ENCODE measurements at regions not wholly inside any gene's neighbourhood (a gene's known extent, or its start where the extent isn't known, plus 50 kb on each side); places are given as distances from the start of the nearest gene placed in this dataset.

DNA sequence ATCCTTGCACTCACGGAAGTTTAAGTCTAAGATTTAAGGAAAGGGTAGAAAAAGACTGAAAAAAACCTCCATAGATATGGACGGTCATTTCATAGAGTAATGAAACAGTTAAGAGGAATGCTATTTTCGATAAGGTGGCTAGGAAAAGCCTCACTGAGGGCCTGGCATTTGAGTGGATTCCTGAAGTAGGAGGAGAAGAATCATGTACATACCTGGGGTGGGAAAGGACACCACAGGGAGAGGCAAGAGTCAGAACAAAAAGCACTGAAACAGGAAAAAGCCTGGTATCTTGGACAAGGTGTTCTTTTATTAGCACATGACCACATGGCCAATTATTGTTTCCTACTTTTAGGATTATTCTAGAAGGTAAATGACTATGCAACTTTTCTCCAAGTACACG lies 547.2 kb upstream of the DIPK2B start:
- TF ChIP-seq, protein P1, sequence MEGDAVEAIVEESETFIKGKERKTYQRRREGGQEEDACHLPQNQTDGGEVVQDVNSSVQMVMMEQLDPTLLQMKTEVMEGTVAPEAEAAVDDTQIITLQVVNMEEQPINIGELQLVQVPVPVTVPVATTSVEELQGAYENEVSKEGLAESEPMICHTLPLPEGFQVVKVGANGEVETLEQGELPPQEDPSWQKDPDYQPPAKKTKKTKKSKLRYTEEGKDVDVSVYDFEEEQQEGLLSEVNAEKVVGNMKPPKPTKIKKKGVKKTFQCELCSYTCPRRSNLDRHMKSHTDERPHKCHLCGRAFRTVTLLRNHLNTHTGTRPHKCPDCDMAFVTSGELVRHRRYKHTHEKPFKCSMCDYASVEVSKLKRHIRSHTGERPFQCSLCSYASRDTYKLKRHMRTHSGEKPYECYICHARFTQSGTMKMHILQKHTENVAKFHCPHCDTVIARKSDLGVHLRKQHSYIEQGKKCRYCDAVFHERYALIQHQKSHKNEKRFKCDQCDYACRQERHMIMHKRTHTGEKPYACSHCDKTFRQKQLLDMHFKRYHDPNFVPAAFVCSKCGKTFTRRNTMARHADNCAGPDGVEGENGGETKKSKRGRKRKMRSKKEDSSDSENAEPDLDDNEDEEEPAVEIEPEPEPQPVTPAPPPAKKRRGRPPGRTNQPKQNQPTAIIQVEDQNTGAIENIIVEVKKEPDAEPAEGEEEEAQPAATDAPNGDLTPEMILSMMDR (IDR thresholded peaks at IDR 0.05; ENCODE audit: extremely low read depth in 1 of 2, insufficient read depth in 1 of 2, low read depth in 1 of 2, low read length in 2 of 2): no peak
- TF ChIP-seq POLR2A (IDR thresholded peaks at IDR 0.05; ENCODE audit: low read depth, low read length) (no peak), EZH2 (IDR thresholded peaks at IDR 0.05; ENCODE audit: borderline replicate concordance, low read depth, low read length, severe bottlenecking) (no peak), JUN (IDR thresholded peaks at IDR 0.05; ENCODE audit: borderline replicate concordance, insufficient read depth, insufficient read length, low read depth) (no peak), MYC (IDR thresholded peaks at IDR 0.05; ENCODE audit: low read depth, low read length) (no peak), POLR2AphosphoS5 (IDR thresholded peaks at IDR 0.05; ENCODE audit: insufficient read depth, low read depth, low read length) (peak; percentile 12)
- TF ChIP-seq, protein P2, sequence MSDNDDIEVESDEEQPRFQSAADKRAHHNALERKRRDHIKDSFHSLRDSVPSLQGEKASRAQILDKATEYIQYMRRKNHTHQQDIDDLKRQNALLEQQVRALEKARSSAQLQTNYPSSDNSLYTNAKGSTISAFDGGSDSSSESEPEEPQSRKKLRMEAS (IDR thresholded peaks at IDR 0.05; ENCODE audit: insufficient read depth, insufficient read length): no peak
